Stimulated activated CD8-positive, alpha-beta memory T cell treated with anti-CD3 and anti-CD28 coated beads, Interleukin-15, amount 100 ng/mL, for 4 hours (primary cell): ENCODE measurements at regions not wholly inside any gene's neighbourhood (a gene's known extent, or its start where the extent isn't known, plus 50 kb on each side); places are given as distances from the start of the nearest gene placed in this dataset.

ENCODE experiments used
- DNase-seq, 2 donors: peaks; one replicate each; pipeline ENCODE4 v3.0.0-alpha.2; 2020; ENCODE audit warnings: low read depth in 2 of 2

DNA sequence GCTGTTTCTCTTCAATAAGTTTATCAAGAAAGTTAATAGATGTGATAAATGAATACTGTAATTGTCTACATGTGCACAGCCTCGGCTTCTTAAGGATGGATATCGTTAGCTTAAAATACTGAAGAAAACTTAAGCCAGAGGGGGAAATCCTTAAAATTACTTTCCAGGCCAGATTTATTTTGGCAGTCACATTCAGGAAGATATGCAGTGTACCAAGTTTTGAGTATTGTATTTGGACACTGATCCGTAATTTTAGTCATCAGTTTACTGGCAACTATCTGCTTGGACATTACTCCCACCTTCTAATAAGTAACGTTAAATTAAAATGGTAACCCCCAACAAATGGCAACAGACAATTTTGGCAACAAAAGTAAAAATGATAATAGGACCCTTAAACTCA lies 770.0 kb upstream of the ZEB2 start:
- no peak for DNase-seq

DNA sequence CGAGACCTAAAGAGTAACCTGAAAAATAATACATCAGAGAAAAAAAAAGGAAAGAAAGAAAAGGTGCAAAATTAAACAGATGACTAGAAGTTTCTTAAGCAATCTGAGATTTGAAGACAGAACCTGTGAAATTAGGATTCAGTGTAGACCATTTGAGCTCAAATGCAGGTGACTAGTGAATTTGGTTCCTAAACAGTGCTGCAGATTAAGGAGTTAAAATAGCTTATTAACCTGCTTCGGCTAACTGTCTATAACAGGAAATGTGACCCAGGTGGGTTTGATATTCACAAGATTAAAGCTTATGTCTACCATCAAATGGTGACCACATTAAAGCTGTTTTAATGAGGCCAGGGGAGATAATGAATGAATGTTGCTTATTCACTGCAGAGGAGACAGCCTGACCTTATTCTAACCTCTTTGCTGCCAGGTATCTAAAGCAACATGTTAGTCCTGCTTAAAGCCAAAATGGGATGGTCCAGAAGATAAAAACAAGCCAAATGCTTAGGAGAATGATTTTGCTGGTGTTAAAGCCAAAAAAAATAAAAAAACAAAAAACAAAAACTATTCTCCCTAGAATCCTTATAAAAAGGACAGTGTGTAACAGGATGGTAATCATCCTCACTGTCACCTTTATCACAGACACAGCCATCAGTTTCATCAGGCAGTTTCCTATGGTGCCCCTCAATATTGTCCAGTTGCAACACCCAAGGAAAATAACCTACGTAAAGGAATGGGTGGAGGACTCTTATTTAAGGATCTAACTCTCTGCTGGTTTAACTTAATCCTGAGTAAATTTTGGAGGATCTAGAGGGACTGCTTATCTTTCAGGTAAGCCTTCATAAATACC lies 769.0 kb upstream of the ZEB2 start:
- DNase-seq: no peak

DNA sequence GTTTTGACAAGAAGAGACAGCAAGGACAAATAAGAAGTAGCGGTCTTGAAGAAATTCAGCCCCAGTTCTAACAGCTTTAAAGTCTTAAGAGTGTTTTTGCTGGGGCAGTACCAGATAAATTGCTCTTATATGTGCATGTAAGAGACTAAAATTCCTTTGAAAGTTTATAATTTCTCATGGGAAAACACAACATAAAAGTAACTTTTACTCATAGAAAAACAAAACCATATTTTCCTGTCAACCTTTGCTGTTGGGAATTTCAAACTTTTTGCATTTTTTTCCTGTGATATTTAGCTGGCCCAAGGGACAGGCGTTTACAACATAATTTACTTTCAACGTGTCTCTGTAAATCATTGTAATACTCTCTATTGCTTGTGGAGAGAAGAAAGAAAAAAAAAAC lies 767.8 kb upstream of the ZEB2 start:
- no peak for DNase-seq

DNA sequence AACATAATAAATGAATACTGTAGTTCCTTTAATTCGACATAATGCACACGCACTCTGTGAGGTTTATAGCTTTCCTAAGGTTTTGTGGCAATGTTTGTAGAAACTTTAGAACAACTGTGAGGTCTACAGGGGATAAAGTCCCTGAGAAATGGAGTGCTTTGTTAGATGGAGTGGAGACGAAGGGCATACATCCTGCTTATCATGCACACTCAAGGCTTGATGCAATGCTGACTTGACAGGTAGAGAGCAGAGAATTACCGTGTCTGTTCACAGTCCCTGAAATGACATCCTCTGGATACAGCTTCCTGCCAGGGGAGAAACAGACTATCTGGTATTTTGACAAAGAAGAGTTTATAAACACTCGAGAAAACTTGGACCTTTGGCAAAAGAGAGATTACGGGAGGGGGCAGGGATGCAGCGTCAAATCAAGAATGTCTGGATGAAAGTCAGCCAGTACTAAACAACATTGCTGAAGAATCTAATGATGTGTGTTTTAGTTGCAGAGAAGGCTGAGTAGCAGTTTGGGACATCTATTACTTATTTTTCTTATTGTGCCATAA lies 766.9 kb upstream of the ZEB2 start:
- DNase-seq: no peak

DNA sequence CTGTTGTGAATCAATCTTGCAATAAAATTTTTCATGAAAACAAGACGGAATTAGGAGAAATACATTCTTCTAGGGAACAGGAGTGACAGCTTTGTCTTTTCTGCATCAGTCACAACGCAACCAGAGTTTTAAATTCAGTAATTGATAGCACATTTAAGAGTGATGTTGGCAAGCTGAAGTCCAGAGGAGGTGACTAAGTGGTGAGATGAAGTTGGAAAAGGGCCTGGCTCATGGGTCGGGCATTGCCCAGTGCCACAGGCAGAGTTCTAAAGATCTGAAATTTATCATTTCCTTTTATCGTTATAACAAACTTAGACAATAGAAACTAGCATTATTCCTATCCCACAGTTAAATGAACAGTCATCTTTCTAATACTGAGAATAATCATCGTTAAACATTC lies 764.6 kb upstream of the ZEB2 start:
- no peak for DNase-seq

DNA sequence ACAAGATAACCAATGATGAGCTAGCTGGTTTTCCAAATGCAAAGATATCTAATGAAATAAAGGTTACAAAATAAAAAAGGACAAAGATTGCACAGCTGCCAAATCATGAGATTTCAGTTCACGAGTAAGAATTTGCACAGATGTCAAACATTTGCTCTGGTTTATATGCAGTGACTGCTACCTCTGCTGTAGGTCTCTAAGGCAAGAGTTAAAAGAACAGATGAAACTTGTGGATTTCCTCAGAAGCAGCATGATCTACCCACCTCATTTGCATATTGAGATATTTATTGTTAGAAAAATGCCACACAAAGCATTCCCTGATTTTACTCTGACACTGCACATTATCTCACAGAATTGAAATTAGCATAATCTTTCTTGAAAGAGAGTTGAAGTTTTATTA lies 763.2 kb upstream of the ZEB2 start:
- no peak for DNase-seq

DNA sequence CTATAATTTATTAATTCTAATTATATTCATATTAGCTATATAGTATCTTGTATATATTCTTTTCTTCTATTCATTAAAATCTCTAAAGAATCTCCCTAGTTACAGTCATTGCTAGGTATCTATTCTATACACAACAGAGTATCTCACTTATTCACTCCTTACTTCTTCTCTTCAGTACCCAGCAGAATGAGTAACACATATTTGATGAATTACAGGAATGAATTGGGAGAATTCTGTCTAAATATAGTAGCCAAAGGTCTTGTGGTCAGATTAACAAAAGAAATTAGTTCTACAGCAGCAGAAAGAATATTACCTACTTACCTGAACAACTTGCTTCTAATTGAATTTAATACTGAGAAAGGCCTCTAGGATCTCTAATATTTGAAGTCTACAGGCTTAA lies 758.0 kb upstream of the ZEB2 start:
- DNase-seq: no peak

DNA sequence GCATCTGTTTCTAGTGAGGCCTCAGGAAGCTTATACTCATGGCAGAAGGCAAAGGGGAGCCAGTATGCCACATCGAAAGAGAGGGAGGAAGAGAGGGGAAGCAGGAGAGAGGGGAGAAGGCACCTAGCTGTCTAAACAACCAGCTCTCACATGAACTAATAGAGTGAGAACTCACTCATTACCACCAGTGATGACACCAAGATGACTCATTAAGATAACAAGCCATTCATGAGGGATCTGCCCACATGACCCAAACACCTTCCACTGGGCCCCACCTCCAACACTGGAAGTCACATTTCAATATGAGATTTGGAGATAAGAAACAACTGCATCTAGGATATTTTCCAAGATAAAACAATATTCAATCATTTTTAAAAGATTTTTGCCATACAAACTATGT lies 753.9 kb upstream of the ZEB2 start:
- DNase-seq: no peak

DNA sequence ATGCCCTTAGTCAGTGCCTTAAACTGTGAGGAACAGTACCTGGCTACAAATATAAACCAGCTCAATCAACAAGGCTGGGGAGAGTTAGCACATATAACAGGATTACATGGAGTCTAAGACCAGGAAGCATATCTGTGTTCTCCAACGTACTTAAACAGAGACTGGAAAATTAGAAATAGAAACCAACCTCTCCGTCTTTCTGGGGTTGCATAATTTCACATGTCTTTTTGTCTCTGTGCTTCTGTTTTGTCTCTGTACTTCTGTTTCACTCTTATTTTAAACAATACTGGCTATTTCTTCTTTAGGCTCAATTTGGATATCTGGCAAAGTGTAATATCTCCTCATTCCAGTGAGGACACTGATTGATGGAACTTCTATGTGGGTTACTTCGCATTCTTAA lies 749.0 kb upstream of the ZEB2 start:
- no peak for DNase-seq

DNA sequence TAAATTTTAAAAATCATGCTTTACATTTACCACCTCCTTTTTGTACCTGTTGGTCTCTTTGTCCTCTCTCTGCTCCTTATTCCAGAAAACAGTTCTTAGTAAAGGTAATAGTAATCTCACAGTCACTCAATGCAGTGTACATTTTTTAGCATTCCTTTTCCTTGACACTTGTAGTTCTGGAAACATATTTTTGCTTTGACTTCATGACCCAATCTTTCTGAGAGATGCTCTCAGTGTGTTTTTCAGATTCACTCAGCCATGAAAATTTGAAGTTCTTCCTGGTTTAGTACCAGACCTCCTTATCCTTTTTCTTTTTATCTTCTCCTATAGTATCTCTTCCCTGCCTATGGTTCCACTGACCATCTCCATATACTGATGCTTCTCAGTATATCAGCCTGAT lies 747.5 kb upstream of the ZEB2 start:
- DNase-seq: no peak

DNA sequence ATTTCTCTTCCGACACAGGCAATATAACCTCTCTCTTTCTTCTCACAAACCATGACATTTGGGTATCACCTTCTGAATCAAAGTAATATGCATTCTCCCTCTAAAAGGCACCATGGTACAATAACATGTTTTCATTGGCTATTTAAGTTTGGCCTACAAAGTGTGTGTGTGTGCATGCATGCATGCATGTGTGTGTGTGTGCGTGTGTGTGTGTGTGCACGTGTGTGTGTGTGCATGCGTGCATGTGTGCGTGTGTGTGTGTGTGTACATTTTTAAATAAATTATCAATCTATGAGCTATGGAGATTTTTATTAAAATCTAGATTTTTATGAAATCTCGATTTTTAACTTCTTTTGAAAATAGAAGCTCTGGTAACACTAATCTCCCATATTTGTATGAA lies 745.3 kb upstream of the ZEB2 start:
- no peak for DNase-seq

DNA sequence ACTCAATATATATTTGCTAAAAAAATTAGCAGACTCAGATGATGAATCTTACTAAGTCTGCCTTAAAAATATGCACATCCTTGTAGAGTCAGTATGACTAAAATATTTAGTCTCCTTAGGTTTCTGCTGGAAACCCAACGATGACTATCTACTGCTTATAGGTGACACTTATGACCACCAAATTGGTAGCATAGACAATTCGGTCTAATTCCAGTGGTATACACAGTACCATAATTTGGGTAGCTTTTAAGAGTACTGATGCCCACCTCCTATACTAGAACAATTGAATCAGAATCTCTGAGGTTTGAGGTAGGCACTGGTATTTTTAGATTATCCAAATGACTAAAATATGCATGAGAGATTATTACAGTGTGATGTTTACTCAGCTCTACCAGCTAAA lies 740.8 kb upstream of the ZEB2 start:
- no peak for DNase-seq

DNA sequence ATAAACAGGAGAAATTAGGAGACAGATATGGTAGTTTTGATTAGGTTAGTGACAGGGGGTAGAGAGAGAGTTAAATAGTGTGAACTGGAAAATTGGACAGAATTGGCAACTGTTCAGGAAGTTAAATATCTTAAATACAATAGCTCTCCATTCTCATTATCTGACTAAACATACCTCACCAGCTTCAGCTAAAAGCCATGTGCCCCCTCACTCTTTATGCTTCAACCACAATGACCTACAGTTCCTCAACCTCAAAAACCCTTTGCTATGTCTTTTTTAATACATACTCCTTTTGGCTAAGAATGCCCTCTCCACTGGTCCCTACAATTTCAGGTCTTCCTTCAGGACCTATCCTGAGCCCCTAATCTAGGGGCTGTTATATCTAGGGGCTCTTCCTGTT lies 740.2 kb upstream of the ZEB2 start:
- no peak for DNase-seq

DNA sequence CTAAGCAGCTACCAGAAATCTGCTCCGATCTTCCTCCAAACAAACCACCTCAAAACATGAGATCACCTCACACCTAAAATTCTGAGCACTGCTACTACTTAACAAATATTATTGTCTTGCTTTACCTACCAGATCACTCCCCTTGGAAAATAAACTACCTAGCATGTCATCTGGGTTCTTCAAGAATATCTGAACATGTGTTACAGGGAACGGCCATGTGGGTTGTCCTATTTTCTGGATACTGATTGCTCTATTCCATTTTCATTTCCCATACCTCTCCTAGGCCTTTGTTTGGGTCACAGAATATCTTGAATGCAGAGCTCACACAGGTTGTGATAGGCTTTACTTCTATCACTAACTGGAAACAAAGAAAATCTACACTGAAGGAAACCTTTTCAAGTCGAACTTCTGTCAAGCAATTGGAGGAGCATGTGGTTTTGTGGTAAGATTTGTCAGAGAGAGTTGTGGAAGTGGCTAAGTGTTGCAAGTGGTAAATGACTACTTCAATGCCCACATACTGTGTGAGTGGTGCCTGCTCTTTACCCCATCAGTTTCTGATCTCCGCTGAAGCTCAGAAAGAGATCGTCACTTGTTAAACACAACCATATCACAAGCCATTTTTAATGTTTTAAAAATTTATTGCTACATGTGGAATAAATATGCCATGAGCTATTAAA lies 739.1 kb upstream of the ZEB2 start:
- no peak for DNase-seq

DNA sequence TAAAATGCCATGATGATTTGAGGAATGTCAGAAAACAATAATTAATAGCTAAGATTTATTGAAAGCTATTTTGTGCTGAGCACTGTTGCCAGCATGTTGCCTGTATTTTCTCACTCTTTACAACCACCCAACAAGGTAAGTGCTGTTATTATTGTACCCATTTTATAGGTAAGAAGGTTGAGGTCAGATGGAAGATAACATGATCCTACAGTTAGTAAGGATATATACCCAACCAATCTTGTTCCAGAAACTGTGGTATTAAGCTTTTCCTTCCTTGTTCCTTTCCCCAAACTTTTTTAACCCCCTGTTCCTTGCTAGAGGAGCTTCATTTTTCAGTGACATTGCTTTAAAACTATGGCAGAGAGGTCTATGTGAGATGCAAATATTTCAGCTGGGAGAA lies 738.0 kb upstream of the ZEB2 start:
- DNase-seq: no peak

DNA sequence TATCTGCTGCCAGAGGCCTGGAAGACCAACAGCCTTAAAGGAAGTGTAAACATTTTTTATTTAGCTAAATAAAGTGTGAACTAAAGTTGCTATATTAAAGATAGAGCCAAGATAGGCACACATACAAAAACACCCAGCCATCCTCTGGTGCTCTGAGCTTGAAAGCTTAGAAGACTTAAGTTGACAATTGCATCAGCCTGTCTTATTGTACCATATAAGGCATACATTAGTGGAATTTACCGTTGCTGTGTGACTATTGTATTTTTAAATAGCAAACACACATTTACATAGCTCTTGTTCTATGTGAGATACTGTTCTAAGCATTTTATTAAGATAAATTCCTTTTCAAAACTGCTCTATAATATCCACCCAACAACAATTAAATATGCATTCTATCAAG lies 736.6 kb upstream of the ZEB2 start:
- DNase-seq: no peak

DNA sequence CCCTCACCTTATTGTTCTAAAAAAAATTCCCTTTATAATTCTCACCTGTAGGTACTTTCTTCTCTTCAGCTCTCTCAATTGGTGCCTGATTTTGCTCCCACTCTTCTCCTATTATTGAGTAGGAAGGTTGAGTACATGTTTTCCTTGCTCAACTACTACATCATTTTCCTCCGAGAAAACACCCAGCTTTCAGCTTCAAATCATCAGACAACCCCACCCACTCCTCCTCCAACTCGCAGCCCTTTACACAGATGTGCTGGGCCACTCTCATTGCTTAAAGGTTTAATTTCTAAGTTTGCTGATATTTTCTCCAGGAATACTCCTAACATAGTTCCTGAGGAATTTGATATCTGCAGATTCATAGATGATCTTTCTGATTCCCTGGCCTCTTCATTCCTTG lies 734.4 kb upstream of the ZEB2 start:
- DNase-seq: no peak

DNA sequence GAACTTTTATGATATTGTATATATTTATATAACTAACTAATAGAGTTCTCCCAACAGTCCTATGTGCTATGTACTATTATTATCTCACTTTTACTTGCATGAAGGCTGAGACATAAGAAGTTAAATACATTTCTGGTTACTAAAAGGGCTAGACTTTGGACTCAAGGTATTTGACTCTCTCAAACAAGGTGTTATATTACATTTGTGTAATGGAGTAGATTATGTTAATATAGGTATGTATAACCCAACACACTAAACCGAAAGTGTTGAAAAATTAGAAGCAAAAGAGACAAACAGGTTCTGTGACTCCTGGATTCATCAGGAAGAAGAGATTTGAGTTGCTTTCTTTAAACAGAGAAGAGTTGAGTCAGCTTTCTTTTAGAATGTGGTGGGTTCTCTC lies 733.6 kb upstream of the ZEB2 start:
- DNase-seq: no peak

DNA sequence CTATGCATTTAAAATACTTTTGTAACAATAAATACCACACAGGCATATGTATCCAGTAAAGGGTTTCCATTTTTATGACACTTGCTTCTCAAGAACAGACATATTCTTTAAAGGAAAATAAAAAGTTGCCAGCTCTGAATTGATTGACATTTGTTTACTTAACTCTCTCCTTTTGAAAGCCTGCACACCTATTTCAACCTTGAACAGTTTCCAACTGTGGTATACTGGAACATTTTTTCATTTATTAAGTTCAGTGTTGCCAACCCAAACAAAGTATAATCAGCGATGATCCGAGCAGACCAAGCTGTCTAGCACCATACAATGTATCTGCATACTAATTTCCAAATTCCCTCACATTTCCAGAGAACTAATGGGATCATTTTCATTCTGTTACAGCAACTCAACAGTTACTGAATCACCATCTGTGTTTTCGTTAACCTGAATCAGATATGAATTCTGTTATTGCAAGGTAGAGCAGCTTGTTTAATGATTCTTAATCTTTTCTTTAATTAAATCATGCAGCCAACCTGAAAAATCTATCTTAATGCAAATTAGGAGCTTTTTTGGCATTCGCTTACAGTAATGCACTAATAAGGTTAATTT lies 725.5 kb upstream of the ZEB2 start:
- DNase-seq: no peak

DNA sequence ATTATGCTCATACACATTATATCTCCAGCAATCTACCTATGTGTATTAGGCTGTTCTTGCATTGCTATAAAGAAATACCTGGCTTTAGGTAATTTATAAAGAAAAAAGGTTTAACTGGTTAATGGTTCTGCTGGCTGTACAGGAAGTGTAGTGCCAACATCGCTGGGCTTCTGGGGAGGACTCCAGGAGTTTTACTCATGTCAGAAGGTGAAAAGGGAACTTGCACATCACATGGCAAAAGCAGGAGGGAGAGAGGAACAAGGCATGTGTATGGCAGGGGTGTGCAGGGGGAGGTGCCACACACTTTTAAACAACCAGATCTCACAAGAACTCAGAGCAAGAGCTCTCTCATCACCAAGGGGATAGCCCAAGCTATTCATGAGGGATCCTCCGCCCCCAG lies 715.4 kb upstream of the ZEB2 start:
- no peak for DNase-seq

DNA sequence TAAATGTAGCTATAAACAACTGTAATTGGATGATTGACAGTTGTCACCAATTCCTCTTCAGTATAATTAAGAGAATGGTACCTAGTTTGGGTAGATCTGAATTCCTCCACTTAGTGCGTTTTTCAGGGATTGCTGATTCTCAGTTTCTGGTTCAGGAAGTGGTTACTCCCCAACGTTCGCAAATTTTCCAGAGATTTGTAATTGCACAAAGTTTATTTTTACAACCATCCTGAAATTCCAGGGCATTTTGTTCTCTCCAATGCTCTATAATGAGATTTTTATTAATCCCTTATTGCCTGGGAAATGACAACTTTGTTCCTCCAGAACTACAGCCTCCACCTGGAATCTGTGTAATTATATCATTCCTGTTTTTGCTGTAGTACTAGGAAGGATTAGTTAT lies 710.6 kb upstream of the ZEB2 start:
- no peak for DNase-seq

DNA sequence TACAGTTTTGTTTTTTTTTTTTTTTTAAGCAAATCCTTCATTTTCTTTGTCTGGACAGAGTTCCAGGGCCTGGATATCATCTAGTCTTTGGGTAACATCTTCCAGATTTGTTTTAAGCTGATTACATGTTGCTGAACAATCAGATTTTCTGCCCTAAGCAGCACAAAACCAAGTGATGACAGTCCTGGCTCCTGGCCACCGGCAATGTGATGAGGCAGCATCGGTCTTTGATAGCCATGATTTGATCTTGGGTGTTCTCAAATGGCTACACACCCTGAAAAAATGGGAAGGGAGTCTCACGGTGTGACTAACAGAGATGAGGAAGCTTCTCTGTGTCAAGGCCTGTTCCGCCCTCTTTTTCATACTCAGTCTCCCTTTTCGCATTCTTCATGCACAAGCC lies 708.6 kb upstream of the ZEB2 start:
- DNase-seq: no peak

DNA sequence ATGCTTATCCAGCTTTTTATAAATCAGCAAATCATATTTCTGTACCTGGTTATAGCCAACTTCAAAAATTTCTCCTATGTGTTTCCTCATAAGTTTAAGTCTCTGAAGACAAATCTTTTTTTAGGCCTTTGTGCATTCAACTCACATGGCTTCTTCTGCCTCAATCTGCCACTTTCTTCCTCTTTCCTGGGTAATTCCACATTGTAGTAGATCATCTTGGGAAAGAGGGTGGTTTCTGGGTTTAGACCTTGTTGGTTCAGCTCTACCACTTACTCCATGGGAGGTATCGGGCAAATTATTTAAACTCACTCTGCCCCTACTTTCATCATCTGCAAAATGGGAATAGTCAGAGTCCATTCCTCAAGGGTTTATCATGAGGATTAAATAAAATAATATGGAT lies 707.0 kb upstream of the ZEB2 start:
- DNase-seq: no peak
